Mesenchymal stem cell (in vitro differentiated cells and primary cell): ENCODE measurements at regions not wholly inside any gene's neighbourhood (a gene's known extent, or its start where the extent isn't known, plus 50 kb on each side); places are given as distances from the start of the nearest gene placed in this dataset.
A peak's percentile ranks its signal among the peaks of the same experiment; 100 is the strongest.

Experiments
- DNase-seq: peaks from one replicate; pipeline ENCODE4 v3.0.0-alpha.2; 2013
- H2AFZ ChIP-seq: one replicate; pipeline ENCODE4 v1.6.1; 2013; ENCODE audit warnings: low read depth, mild to moderate bottlenecking, control low read depth, inconsistent platforms, low read length, moderate library complexity
- H2AK5ac ChIP-seq: 2 replicates; pipeline ENCODE4 v1.6.1; 2013; ENCODE audit warnings: low read length, moderate library complexity, mild to moderate bottlenecking, inconsistent platforms; ENCODE audit not compliant: severe bottlenecking
- H2BK120ac ChIP-seq: one replicate; pipeline ENCODE4 v1.6.1; 2013; ENCODE audit warnings: low read depth, mild to moderate bottlenecking, inconsistent platforms, low read length, moderate library complexity
- H2BK12ac ChIP-seq, 2 experiments: one replicate each; pipeline ENCODE4 v1.6.1; 2013; ENCODE audit warnings: inconsistent platforms in 2 of 2, low read length in 2 of 2, mild to moderate bottlenecking in 2 of 2, moderate library complexity in 2 of 2, control low read depth in 1 of 2
- H2BK15ac ChIP-seq: one replicate; pipeline ENCODE4 v1.6.1; 2013; ENCODE audit warnings: mild to moderate bottlenecking, low read depth, inconsistent platforms; ENCODE audit not compliant: poor library complexity, severe bottlenecking
- H2BK5ac ChIP-seq: 2 replicates; pipeline ENCODE4 v1.6.1; 2013; ENCODE audit warnings: low read depth, mild to moderate bottlenecking, low read length, control low read depth, inconsistent platforms; ENCODE audit not compliant: poor library complexity, severe bottlenecking
- H3K14ac ChIP-seq, 2 experiments: one replicate each; pipeline ENCODE4 v1.6.1; 2013; ENCODE audit warnings: inconsistent platforms in 2 of 2, low read length in 2 of 2, control low read depth in 1 of 2, mild to moderate bottlenecking in 1 of 2, moderate library complexity in 1 of 2
- H3K18ac ChIP-seq, 2 experiments: one replicate each; pipeline ENCODE4 v1.6.1; 2013; ENCODE audit warnings: inconsistent platforms in 2 of 2, low read length in 2 of 2, control low read depth in 1 of 2, low read depth in 1 of 2, mild to moderate bottlenecking in 1 of 2
- H3K23ac ChIP-seq, 2 experiments: one replicate each; pipeline ENCODE4 v1.6.1; 2013; ENCODE audit warnings: inconsistent platforms in 2 of 2, low read length in 2 of 2, mild to moderate bottlenecking in 2 of 2, moderate library complexity in 2 of 2, control low read depth in 1 of 2
- H3K27ac ChIP-seq: 2 replicates; pipeline ENCODE4 v1.5.1; 2013; ENCODE audit warnings: mild to moderate bottlenecking, moderate library complexity, low read length, control low read depth, inconsistent platforms; ENCODE audit not compliant: poor library complexity, severe bottlenecking
- H3K27me3 ChIP-seq, 2 experiments: 2 replicates each; pipeline versions ENCODE4 v1.6.1 to v1.7.0; 2013; ENCODE audit warnings: low read length in 2 of 2, mild to moderate bottlenecking in 2 of 2, moderate library complexity in 2 of 2, control low read depth in 1 of 2, inconsistent platforms in 1 of 2; ENCODE audit not compliant: control insufficient read depth in 1 of 2, insufficient read depth in 1 of 2
- H3K36me3 ChIP-seq, 2 experiments: 2 replicates each; pipeline versions ENCODE4 v1.6.1 to v1.7.0; 2013; ENCODE audit warnings: low read length in 2 of 2, control low read depth in 1 of 2, inconsistent platforms in 1 of 2, low read depth in 1 of 2, mild to moderate bottlenecking in 1 of 2; ENCODE audit not compliant: insufficient read depth in 2 of 2, control insufficient read depth in 1 of 2
- H3K4ac ChIP-seq, 2 experiments: one replicate each; pipeline ENCODE4 v1.6.1; 2013; ENCODE audit warnings: inconsistent platforms in 2 of 2, low read length in 2 of 2, mild to moderate bottlenecking in 2 of 2, moderate library complexity in 2 of 2, control low read depth in 1 of 2, low read depth in 1 of 2
- H3K4me1 ChIP-seq: 2 replicates; pipeline ENCODE4 v1.6.1; 2013; ENCODE audit warnings: low read depth, low read length, control low read depth; ENCODE audit not compliant: control insufficient read depth, insufficient read depth
- H3K4me2 ChIP-seq: 2 replicates; pipeline ENCODE4 v1.6.1; 2013; ENCODE audit warnings: low read length, mild to moderate bottlenecking, inconsistent platforms; ENCODE audit not compliant: poor library complexity, severe bottlenecking
- H3K4me3 ChIP-seq, 2 experiments: 2 replicates each; pipeline versions ENCODE4 v1.5.1 to v1.7.0; 2013; ENCODE audit warnings: low read length in 2 of 2, mild to moderate bottlenecking in 2 of 2, control low read depth in 1 of 2, low read depth in 1 of 2; ENCODE audit not compliant: insufficient read depth in 1 of 2
- H3K79me1 ChIP-seq: replicated peaks from 2 replicates; pipeline ENCODE4 v1.6.1; 2013; ENCODE audit warnings: mild to moderate bottlenecking, control low read depth, low read length, inconsistent platforms; ENCODE audit not compliant: poor library complexity, severe bottlenecking
- H3K9ac ChIP-seq: 2 replicates; pipeline ENCODE4 v1.7.0; 2013; ENCODE audit warnings: mild to moderate bottlenecking, low read length, moderate library complexity
- H3K9me3 ChIP-seq: 2 replicates; pipeline ENCODE4 v1.7.0; 2013; ENCODE audit warnings: mild to moderate bottlenecking, low read length; ENCODE audit not compliant: control insufficient read depth
- H4K8ac ChIP-seq: one replicate; pipeline ENCODE4 v1.6.1; 2013; ENCODE audit warnings: inconsistent platforms, mild to moderate bottlenecking, low read length, moderate library complexity
- H4K91ac ChIP-seq: one replicate; pipeline ENCODE4 v1.6.1; 2013; ENCODE audit warnings: mild to moderate bottlenecking, low read length, inconsistent platforms
- WGBS: methylation state at CpG from one replicate; pipeline ENCODE4 v1.1.7; 2013; ENCODE audit warnings: mixed read lengths; 5-methylcytosine and 5-hydroxymethylcytosine counted together

DNA sequence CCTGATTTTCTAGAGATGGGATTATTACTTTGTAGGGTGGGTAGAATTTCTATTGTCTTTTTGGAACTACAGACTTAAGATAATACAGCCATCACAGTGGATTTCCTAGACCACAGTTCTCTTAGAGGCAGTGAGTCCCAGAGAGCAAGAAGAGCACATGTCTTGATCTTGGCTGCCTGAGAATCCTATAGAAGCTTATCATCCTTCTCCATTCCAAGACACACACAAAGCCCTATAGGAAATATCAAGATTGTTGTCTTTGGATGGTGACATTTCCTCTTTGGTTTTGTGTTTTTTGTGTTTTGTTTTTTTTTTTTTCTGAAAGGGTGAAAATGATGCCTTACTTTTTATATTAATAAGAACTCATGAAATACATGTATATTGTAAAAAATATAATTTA, 143.1 kb downstream of the AHR start:
- H3K4ac ChIP-seq, result no peak overlapping the region
- no peak overlapping the region for H4K91ac ChIP-seq
- H2BK5ac ChIP-seq, result no peak overlapping the region
- no peak overlapping the region for H2BK12ac ChIP-seq
- H2BK15ac ChIP-seq, result no peak overlapping the region
- no peaks in the 10 kb centered on the region for H3K9me3 ChIP-seq
- no peaks in the 10 kb centered on the region for H3K79me1 ChIP-seq
- no peak overlapping the region for H2AFZ ChIP-seq
- no peak overlapping the region for H3K27ac ChIP-seq
- no peak overlapping the region for H3K4me3 ChIP-seq
- no peak overlapping the region for H2BK120ac ChIP-seq
- H3K18ac ChIP-seq, result no peak overlapping the region
- no peaks in the 10 kb centered on the region for H3K4me1 ChIP-seq
- H3K14ac ChIP-seq, result no peak overlapping the region
- H3K23ac ChIP-seq, result no peak overlapping the region
- no peak overlapping the region for H4K8ac ChIP-seq
- H3K36me3 ChIP-seq, result peaks cover 0 to 3% of the 10 kb centered on the region in 2 experiments
- DNase-seq, result no peak
- no peak overlapping the region for H2AK5ac ChIP-seq
- no peak overlapping the region for H3K9ac ChIP-seq
- no peak overlapping the region for H3K4me2 ChIP-seq
- no peaks in the 10 kb centered on the region for H3K27me3 ChIP-seq

DNA sequence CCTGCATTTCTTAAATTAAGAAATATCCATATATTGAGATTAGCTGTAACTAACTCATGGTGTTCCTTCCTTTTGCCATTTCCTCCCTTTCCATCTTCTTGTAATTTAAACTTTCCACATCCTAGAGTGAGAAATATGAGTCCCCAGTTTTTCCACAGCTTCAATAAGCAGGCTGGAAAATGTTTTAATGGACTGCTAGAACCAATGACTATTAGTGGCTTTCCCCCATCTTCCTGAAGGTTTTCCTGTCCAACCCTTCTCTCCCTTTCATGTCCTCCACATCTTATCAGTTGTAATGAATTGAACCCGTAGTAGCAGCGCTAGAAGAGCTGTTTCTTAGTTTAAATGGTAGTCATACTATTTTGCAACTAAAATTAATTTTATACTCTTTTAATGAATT, 145.7 kb downstream of the AHR start:
- Histone ChIP-seq H2AK5ac (no peak overlapping the region), H2BK120ac (no peak overlapping the region), H2BK15ac (no peak overlapping the region), H3K27ac (no peak overlapping the region), H3K36me3 (peaks cover 0 to 6% of the 10 kb centered on the region in 2 experiments), H2BK5ac (no peak overlapping the region), H3K4me2 (no peak overlapping the region), H2AFZ (no peak overlapping the region), H3K14ac (no peak overlapping the region), H3K4ac (no peak overlapping the region), H3K4me3 (no peak overlapping the region), H3K9me3 (peaks cover 23% of the 10 kb centered on the region), H3K27me3 (no peaks in the 10 kb centered on the region), H4K91ac (no peak overlapping the region), H3K9ac (no peak overlapping the region), H3K79me1 (no peaks in the 10 kb centered on the region), H3K4me1 (no peaks in the 10 kb centered on the region), H3K18ac (no peak overlapping the region), H3K23ac (no peak overlapping the region), H2BK12ac (no peak overlapping the region), H4K8ac (no peak overlapping the region)
- DNase-seq, result no peak
- WGBS, result no CpG with 5 or more reads among the region's 2 CpGs

DNA sequence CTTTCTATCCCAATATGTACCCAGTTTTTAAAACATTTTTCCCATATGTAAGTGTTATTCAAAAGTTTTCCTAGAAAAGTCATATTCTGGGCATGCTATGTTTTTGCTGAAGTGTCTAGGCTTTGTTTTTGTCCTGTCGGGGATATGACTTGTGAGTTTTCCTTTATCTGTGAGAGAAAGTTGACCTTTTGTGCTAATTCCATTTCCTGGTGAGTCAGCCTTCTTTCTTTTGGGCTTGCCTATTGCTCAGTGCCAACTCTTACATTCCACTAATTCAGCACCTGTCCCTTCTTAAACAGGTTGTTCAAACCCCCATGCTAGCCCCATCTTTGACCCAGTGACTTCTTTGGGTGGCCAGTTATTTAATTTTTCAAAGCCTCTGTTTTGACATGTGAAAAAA, 146.2 kb downstream of the AHR start:
- no peaks in the 10 kb centered on the region for H3K4me1 ChIP-seq
- no peak overlapping the region for H2BK5ac ChIP-seq
- no peak overlapping the region for H3K9ac ChIP-seq
- H2AK5ac ChIP-seq, result no peak overlapping the region
- no peak overlapping the region for H3K18ac ChIP-seq
- no peak overlapping the region for H2AFZ ChIP-seq
- H3K4me3 ChIP-seq, result no peak overlapping the region
- peak; percentile 29 for DNase-seq
- peaks cover 0 to 9% of the 10 kb centered on the region in 2 experiments for H3K36me3 ChIP-seq
- no peak overlapping the region for H2BK15ac ChIP-seq
- H3K4me2 ChIP-seq, result no peak overlapping the region
- H3K23ac ChIP-seq, result no peak overlapping the region
- H3K4ac ChIP-seq, result no peak overlapping the region
- H3K79me1 ChIP-seq, result no peaks in the 10 kb centered on the region
- H4K8ac ChIP-seq, result no peak overlapping the region
- no peak overlapping the region for H2BK120ac ChIP-seq
- no peak overlapping the region for H3K27ac ChIP-seq
- H2BK12ac ChIP-seq, result no peak overlapping the region
- peaks cover 25% of the 10 kb centered on the region for H3K9me3 ChIP-seq
- 17% methylated on average over 1 of the region's 1 CpG for WGBS
- H3K27me3 ChIP-seq, result no peaks in the 10 kb centered on the region
- H4K91ac ChIP-seq, result no peak overlapping the region
- H3K14ac ChIP-seq, result no peak overlapping the region

DNA sequence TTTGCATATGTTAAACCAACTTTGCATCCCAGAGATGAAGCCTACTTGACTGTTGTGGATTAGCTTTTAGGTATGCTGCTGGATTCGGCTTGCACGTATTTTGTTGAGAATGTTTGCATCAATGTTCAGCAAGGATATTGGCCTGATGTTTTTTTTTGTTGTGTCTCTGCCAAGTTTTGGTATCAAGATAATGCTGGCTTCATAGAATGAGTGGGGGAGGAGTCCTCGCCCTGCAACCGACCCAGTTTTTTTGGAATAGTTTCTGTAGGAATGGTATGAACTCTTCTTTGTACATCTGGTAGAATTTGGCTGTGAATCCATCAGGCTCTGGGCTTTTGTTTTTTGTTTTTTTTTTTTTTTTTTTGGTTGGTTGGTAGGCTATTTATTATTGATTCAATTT, 147.9 kb downstream of the AHR start:
- no peak overlapping the region for H2AK5ac ChIP-seq
- H3K36me3 ChIP-seq, result peaks cover 0 to 13% of the 10 kb centered on the region in 2 experiments
- no peak overlapping the region for H3K4ac ChIP-seq
- no peaks in the 10 kb centered on the region for H3K27me3 ChIP-seq
- no peak overlapping the region for H3K23ac ChIP-seq
- H3K4me1 ChIP-seq, result no peaks in the 10 kb centered on the region
- H2BK12ac ChIP-seq, result no peak overlapping the region
- no peak overlapping the region for H2BK5ac ChIP-seq
- H2AFZ ChIP-seq, result no peak overlapping the region
- no peak overlapping the region for H3K18ac ChIP-seq
- no peak overlapping the region for H2BK120ac ChIP-seq
- no peak for DNase-seq
- no peak overlapping the region for H2BK15ac ChIP-seq
- H3K9ac ChIP-seq, result no peak overlapping the region
- H3K14ac ChIP-seq, result no peak overlapping the region
- no peaks in the 10 kb centered on the region for H3K79me1 ChIP-seq
- H4K8ac ChIP-seq, result no peak overlapping the region
- no peak overlapping the region for H4K91ac ChIP-seq
- no peak overlapping the region for H3K4me3 ChIP-seq
- H3K27ac ChIP-seq, result no peak overlapping the region
- 88% methylated on average over 4 of the region's 4 CpGs for WGBS
- no peak overlapping the region for H3K4me2 ChIP-seq
- H3K9me3 ChIP-seq, result peaks cover 25% of the 10 kb centered on the region
